GM21717 (cell line): ENCODE measurements at regions not wholly inside any gene's neighbourhood (a gene's known extent, or its start where the extent isn't known, plus 50 kb on each side); places are given as distances from the start of the nearest gene placed in this dataset.

ENCODE experiments used
- ATAC-seq: cut with Tn5 transposase; IDR thresholded peaks from one replicate; pipeline ENCODE4 v1.9.1; 2021; ENCODE audit warnings: mild to moderate bottlenecking, moderate library complexity; ENCODE audit not compliant: unreplicated experiment

DNA sequence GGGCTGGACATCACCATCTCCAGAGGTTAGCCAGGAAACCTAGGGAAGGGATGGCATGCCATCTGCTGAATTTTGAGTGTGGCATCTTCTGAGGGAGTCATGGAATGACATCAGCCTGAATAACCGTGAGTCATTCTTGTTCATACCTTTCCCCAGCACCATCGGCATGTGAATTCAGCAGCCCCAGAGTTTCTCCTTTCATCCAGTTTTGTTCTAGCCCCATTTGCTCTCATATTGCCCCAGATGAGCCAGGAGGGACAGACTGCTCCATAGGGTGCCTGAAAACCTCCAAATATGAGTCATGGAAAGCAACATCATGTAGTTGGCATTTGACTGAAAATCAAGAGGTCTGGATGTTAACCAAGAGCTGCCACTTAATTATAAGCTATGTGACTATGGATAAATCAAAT, 219.2 kb upstream of the SGK1 start:
- ATAC-seq = no peak

GRCh38 chr6:134535831-134536230, 217.9 kb upstream of the SGK1 start:
- ATAC-seq = no peak

GRCh38 chr6:134534708-134535149, 216.8 kb upstream of the SGK1 start:
- ATAC-seq = no peak

GRCh38 chr6:134533991-134534390, 216.1 kb upstream of the SGK1 start:
- no peak for ATAC-seq

DNA sequence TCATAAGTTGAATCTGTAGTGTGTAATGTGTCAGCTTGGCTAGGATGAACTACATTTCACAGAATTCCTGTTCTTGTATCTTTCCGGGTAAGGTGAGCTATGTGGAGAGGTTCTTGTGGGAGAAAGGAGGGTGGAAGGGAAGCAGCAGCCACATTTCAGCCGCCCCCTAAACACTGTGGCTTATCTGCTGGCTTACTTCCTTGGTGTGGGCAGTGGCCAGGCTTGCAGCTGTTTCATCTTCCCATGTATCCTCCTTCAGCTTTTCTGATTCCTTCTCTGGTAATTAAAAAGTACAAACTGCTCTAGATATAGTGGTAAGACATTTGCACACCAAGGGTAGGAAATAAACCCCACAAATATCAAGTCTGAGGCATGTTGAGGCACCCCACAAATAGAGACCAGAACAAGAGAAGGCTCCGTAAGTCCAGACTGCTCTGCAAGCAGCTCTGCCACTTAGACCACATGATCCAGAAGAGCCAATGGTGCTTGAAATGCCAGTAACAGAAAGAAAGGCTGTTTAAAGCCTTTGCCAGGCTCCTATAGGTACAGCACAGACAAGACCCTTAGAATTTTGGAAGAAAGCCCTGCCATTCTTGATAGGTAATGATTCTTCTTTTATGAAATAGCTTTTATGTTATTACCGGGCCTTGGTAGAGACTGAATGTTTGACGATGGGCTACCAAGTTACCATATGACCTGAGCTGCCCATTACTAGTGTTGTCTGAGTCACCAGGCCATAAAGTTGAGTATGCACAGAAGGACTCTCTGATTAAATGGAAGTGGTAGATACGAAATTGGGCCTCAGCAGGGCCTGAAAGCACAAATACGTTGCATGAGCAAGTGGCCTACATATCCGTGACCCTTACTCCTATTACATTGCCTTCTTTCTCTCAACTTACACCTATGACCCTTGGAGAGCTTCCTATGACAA, 215.0 kb upstream of the SGK1 start:
- ATAC-seq = no peak

GRCh38 chr6:134531611-134532010, 213.7 kb upstream of the SGK1 start:
- ATAC-seq = no peak

DNA sequence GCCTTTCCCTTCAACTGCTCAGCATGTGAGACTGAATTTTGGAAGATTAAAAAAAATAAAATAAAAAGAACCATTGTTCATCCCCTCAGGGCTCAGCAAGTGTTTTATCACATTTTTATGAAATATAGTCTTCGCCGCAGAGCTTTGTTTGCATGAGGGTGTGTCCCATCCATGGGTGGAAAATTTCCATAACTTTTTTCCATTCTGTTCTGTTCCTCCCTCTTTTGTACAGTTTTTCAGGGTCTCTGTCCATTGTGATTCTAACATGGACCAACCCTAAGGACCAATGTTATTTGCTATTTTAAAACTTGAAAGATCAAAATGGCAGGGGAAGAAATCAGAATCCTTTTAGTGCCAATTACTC, 213.3 kb upstream of the SGK1 start:
- no peak for ATAC-seq

- no peak for ATAC-seq
Observed at GRCh38 chr6:134529921-134530320, 212.0 kb upstream of the SGK1 start.

DNA sequence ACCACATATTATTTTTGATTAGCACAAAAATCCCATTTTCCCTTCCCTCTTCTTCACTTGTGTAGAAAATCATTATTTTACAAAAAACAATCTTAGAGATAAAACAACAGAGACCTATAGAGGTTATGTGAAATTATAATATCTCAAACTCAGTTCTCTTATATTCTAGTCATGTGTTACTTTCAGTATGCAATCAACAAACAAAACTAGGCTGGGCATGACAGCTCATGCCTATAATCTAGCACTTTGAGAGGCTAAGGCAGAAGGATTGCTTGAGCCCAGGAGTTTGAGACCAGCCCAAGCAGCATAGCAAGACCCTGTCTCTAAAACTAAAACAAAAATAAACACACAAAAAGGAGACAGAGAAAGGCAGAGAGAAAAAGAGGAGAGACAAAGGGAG, 211.4 kb upstream of the SGK1 start:
- ATAC-seq = no peak

- no peak for ATAC-seq
Observed at GRCh38 chr6:134527108-134527787, 209.3 kb upstream of the SGK1 start.

- ATAC-seq = no peak
Observed at GRCh38 chr6:134525190-134525868, 207.4 kb upstream of the SGK1 start.

DNA sequence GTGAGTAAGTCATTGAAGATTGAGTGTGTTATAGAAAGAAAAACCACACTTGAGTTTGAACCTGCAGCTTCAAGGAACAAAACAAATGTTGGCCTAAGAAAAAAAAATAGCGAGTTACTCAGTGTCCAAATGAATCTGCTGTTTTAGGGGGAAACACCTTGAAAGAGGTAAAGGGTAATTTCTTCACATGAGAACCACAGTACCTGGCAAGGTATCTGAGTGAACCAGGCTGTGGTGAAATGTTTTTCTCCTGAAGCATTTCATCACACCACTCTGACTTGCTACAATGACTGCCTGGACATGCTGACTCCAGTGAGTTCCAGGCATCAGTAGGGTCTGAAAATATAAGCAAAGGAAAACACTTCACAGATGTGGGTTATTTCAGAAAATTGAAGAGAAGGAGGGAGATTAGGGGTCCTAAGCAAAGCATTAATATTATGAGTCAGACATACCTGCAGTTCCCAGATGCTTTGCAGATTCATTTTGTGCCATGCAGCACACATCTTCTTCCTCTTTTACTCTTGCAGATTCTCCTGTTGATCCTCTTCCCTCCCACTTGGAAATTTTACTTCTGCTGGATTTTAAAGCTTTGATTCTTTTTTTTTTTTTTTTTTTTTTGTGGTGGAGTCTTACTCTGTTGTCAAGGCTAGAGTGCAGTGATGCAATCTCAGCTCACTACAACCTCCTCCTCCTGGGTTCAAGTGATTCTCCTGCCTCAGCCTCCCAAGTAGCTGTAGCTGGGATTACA, 206.2 kb upstream of the SGK1 start:
- ATAC-seq = no peak

GRCh38 chr6:134523051-134523450, 205.1 kb upstream of the SGK1 start:
- no peak for ATAC-seq

DNA sequence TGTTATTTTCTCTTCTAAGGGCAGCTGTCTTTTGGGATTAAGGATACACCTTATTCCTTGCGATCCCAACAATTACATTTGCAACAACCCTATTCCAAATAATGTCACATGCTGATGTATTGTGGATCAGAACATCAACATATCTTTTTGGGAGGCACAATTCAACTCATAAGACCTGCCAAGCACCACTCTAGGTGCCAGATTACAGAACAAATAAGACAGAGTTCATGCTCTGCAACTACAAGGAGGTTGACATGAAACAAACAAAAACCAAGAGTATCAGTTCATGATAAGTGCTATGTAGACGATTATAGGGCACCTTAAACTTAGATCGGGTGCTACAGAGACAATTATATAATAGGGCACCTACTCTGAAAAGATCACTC, 203.2 kb upstream of the SGK1 start:
- no peak for ATAC-seq

DNA sequence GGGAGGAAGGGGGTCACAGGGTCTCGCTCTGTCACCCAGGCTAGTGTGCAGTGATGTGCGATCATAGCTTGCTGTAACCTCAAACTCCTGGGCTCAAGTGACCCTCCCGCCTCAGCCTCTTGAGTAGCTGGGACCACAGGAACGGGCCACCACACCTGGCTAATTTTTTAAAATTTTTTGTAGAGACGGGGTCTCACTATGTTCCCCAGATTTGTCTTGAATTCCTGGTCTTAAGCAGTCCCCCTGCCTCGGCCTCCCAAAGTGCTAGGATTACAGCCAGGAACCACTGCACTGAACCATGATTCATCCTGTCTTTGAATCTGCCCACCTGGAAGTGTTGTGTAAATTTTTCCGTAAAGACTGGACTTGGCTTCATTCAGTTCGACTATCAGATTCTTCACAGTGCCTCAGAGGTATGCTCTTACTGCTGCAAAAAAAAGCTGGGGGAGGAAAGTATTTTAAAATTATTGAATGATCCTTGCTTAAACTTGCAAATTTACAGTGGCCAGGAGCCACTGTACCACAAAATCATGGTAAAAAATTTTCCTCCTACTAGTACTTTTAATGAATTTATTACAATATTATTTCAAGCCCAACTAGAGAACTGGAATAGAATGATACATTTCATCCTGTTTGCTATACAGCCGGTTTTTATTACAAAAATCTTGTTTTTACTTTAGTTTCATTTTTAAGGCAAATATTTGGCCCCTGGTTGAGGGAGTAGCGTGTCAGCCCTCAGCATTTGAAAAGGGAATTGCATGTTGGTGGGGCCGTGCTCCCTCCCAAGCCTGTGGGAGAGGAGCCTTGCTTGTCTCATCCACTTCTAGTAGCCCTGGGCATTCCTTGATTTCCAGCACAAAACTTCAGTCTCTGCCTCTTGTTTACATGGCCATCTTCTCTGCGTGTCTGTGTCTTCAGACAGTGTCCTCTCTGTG, 202.5 kb upstream of the SGK1 start:
- no peak for ATAC-seq

- no peak for ATAC-seq
Observed at GRCh38 chr6:134519465-134519864, 201.6 kb upstream of the SGK1 start.

- no peak for ATAC-seq
Observed at GRCh38 chr6:134517868-134518267, 200.0 kb upstream of the SGK1 start.

DNA sequence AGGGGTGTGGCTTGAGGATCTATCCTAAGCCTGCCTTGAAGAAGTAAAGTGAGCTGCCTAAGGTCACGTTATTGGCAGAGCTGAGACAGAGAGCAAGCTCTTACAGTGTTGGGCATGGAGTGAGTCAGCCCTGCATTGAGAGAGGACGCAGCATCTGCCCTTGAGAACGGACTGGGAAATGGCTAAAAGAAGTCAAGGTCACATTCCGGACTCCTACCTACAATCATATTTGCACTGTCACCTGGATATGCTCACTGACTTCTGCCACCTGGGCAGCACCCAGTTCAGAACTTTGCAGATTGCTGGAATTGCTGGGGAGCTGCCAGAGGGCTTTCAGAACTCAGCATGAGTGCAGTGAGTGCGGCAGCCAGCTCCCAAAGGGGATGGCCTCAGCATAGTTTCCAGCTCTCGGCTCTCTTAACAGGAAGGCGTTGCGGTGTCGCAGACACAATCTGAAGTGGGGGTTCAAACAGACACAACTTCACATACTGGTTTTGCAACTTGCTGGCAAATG, 199.3 kb upstream of the SGK1 start:
- no peak for ATAC-seq

DNA sequence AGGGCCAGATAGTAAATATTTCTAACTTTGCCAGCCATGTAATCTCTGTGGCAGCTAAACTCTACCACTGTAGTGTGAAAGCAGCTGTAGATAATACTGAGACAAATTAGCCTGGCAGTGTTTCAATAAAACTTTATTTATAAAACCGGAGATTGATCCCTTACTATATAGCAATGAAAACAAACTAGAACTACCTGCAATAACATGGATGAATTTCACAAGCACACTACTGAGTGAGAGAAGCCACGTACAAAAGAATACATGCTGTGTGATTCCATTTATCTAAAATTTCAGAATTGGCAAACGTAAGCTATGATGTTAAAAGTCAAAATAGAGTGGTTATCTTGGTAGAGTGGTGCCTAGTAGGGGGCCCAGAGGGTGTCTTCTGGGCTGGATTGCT, 198.7 kb upstream of the SGK1 start:
- no peak for ATAC-seq

DNA sequence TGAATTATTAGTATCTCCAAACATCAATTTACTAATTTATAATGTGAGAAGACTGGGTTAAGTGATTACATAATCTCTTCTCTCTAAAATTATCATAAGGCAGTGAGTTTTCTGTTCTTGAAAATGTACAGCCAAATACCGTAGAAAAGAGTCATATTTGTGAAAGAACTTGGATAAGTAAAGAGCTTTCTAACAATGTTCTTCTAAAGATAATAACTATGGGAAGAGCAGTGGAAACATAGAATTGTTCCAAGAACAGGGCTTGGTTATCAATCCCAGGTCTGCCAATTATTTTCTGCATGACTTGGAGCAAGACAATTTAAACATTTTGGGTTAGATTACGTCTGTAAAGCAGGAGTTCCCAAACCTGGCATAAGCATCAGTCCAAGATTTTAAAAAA, 198.1 kb upstream of the SGK1 start:
- ATAC-seq = no peak
